Amniotic stem cell (primary cell): ENCODE measurements at regions not wholly inside any gene's neighbourhood (a gene's known extent, or its start where the extent isn't known, plus 50 kb on each side); places are given as distances from the start of the nearest gene placed in this dataset.
"Not testable (repeated sequence)": the region's sequence is repeated elsewhere in the genome, so short reads cannot be mapped to it uniquely, and the experiment has no call there.

Source experiments
- DNase-seq: peaks from one replicate; lab custom pipeline; 2025; lab: John Stamatoyannopoulos, UW

- no peak for DNase-seq
Observed at GRCh38 chr5:110812639-110813038, 73.8 kb downstream of the SLC25A46 start.

DNA sequence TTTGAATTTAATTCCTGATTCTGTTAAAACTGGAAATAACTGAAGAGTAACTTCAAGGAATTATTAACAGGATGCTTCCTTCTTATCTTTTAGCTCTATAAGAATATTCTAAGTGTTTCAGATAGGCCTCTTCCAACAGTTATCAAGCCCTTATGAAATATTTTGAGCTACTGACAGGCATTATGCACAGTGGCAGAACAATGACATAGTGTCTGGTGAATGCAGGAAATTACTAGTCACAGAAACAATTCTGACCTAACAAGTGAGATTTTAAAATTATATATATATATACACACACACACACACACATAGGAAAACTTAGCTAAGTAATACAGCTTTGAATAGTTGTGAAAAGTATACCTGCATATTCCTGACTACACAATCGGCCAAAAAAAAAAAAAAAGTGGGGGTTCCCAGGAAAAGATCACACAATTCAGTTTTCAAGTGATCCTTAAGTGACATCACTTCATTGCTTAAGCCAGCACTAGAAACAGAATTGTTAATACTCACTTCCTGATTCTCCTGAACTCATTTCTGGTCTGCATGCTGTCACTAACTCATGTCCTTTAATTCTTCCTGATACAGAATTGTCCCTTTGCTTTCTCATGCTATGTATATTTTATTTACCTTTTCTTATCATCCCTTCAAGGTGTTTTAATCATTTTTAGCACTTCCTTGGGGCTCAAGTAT, 77.3 kb downstream of the SLC25A46 start:
- no peak for DNase-seq

DNA sequence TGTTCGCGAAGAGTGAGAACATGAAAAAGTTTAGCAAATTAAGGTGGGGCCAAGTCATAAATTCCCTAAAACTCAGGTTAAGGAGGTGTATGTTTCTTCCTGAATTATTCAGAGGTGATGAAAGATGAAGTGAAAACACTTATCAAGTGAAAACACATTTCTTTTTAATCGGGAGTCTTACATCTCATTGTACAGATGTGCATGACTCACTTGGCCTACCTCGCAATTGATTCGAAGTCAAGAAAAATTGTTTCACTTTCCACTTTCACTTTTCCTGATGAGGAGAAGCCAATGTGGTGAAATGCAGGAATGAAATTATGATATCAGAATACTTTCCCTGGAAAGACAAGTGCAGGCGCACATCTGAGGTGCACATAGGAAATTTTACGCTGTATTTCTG, 78.7 kb downstream of the SLC25A46 start:
- DNase-seq: no peak

DNA sequence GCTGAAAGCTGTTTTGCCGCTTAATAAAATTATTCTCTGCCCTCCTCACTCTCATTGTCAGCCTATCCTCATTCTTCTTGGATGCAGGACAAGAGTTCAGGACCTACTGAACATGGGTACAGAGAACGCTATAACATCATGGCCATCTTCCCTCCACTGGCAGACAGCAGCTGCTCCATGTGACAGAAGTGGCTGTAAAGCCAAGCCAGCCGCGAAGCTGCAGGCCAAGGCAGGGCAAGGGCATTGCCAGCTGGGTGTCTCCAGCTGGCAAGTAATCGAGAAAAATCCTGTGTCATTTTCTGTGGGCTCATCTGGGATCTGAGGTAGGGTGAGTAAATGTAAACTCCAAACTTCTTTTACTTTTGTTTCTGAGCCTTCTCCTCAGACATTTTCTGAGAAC, 84.8 kb downstream of the SLC25A46 start:
- no peak for DNase-seq

DNA sequence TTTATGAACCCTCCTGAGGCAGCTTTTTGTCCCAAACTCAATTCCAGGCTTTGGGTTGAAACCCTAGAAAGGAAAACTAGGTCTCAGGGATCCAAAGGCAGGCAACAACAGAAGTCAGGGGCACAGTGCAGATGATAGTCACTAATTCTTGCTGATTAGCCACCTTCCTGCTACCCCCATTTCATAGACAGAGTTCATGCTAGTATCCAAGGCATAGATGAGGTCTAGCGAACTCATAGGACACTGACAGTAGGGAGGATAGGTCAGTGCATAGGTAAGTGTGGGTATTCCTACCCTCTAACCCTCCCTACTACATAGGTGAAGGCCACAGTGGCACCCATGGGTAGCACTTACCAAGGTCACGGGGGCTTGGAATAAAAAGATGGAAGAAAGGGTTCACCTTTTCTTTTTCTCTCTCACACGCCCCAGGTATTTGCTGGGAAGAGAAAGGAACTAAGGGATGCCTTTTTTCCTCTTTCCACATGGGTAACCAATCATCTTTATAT, 86.2 kb downstream of the SLC25A46 start:
- DNase-seq: no peak

DNA sequence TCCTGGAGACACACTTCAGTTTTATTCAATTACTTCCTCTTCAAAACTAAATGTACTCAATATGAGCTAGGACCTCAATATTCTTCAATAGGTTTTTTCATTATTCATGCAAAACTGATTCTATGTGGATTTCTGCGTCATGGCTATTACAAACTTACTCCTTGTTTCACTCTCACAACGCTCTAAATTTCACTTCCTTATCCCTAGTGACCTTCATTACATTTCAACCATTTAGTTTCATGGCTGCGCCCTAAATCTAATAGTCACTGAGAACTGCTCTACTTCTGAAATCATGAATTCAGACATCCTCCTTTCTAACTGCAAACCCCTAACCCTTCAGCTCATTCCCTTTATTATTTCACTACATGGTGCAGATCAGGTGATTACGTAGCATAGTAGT, 93.9 kb downstream of the SLC25A46 start:
- DNase-seq: no peak

- DNase-seq: not testable (repeated sequence)
Observed at GRCh38 chr5:110834933-110835332, 96.1 kb downstream of the SLC25A46 start.

DNA sequence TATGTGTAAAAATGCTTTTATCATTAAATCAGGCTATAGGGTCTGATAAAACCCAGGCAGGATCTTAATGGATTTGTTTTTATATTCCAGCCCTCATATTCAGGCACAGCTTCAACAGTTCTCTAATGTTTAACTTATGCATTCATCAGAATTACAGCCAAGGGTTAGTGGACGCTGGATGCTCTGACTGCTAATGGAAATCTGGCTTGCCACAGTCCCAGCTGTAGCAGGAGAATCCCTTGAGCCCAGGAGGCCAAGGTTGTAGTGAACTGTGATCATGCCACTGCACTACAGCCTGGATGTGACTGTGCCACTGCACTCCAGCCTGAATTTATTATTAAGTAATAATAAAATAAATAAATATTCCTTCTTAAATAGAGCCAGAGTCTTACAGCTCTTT, 98.0 kb downstream of the SLC25A46 start:
- DNase-seq: no peak

- DNase-seq: not testable (repeated sequence)
Observed at GRCh38 chr5:110838357-110838756, 99.5 kb downstream of the SLC25A46 start.

DNA sequence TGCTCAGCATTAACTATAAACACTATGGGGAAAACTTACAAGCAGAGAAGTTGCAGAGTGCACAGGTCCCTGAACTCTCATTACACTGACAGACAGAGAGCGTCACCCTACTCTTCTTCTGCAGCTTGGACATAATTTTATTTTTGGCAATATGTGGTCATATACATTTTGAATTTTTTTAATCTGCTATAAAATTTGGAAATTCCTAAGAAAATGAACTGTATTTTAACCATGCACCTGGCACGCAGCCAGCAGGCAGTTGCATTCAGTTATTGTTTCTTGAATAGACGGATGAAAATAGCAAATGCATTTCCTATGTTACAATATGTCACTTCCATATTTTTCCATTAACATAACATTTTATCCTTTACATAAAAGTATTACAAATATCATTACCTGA, 100.2 kb downstream of the SLC25A46 start:
- no peak for DNase-seq

GRCh38 chr5:110840347-110840960, 101.6 kb downstream of the SLC25A46 start:
- no peak for DNase-seq

DNA sequence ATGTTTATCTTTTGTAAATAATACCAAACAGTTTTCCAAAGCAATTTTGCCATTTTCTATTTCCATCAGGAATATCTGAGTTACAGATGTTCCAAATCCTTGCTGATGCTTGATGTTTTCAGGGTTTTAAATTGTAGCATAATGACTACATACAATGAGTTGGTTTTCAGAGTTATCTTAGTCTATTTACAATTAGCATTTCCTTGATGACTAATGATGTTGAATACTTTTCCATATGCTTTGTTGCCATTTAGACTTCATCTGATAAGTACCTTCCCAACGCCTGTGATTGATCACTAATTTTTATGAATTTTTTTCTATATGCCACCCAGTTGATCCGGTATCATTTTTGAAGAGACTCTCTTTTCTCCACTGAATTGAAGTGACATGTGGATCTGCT, 102.3 kb downstream of the SLC25A46 start:
- no peak for DNase-seq

DNA sequence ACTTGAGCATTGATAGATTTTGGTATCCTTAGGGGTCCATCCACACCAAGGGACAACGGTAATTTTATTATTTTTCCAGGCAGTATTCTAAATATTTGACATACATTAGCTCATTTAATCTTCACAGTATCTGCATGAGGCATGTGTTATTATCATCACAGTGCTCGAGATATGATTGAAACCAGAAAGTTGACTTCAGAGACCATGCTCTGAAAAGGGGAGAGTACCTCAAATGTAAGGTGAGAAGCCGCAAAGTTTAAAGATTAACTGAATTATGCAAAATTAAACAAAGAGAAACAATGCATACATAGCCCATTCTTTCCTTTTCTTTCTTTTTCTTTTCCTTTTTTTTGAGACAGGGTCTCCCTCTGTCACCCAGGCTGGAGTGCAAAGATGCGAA, 104.1 kb downstream of the SLC25A46 start:
- no peak for DNase-seq

DNA sequence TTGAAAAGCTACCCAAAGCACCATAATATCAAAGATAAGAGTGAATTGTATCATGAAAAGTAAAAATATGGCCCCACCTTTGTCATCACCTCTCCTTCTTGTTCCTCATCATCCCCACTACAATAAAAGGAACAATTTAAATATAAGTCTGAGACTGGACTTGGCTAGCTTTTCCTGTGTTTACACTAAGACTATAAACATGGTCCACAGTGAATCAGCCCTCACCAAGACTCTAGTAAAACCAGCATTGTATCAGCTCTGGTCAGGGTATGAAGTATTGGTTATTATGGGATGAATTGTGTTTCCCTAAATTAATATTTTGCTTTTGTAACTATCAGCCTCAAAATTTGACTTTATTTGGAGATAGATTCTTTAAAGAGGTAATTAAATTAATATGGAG, 105.4 kb downstream of the SLC25A46 start:
- DNase-seq: no peak

DNA sequence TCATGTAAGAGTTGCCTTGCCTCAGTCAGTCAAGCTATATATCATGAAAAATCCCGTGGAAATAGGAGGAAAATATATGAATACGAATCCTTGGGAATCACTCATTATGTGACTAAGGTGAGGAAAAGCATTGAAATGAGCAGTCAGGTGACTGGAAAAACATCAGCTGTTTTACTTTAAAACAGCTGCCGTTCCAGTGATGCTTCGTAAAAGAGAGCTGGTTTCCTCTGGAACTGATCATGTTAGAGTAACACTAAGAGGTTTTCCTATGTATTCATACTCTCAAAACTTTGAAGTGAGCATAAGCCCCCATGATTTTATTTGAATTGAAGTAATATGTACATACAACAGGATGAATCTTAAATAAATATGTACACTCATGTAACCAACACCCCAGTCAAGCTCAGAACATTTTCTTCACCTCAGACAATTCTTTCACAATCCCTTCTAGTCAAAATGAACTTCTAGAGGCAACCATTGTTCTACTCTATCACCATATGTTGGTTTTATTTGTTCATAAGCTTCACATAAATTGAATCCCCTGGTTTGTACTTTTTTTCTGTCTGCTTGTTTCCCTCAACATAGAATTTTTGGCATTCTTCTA, 107.7 kb downstream of the SLC25A46 start:
- DNase-seq: no peak

- no peak for DNase-seq
Observed at GRCh38 chr5:110851357-110851756, 112.5 kb downstream of the SLC25A46 start.

- DNase-seq: no peak
Observed at GRCh38 chr5:110852053-110852452, 113.2 kb downstream of the SLC25A46 start.

DNA sequence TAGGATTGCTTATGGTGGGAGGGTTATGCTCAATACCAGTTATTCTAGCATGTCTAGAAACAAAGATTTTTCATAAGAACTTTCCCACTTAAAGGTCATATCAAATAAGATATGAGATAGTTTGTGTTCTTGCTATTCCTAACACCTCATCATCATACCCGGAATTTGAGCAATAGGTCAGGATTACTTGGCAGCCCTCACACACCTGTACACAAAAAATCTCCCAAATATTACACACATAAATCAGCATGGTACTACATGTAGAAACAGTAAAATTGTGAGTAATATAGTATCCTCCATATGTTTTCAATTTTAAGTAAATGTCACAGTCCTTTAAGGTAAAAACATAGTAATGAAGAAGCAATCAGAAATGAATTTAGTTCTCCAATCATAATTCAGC, 113.7 kb downstream of the SLC25A46 start:
- no peak for DNase-seq

- no peak for DNase-seq
Observed at GRCh38 chr5:110853267-110853666, 114.5 kb downstream of the SLC25A46 start.

DNA sequence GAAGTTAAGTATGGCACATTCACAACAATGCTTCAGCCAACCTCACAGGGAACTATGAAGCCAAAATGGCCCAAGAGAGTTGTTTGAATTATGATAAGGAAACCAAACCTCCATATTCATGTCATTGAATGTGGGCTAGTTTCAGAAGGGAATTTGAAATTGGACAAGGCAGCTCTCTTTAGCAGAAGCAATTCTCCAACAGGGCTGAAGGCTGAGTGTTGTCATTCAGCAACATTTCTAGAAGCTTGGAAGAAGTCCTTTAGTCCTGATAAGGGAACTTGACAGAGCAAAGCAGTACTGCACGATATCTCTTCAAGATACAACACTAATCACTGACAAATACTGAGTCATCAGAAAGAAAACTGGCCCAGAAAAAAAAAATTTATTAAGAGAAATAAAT, 115.4 kb downstream of the SLC25A46 start:
- no peak for DNase-seq

- no peak for DNase-seq
Observed at GRCh38 chr5:110855961-110856360, 117.2 kb downstream of the SLC25A46 start.

- DNase-seq: no peak
Observed at GRCh38 chr5:110865400-110866094, 126.7 kb downstream of the SLC25A46 start.

DNA sequence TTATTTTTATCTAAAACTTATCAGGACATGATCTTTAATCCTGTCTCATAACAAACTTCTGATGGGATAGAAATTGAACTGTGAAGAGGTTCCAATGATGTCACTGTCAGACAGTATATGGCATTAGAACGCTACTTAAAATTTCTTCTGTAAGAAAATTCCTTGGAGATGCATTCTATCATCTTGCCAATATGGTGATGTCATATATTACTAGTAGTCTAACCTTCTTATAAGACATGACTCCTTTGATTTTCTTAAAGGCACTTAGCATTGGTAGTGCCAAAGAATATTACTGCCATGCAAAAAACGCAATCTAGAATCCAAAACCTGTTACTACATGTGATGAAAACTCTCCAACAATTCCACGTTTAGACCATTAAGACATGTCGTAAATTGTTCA, 131.1 kb downstream of the SLC25A46 start:
- no peak for DNase-seq
